Lung (tissue), 11 donors: ENCODE measurements at regions not wholly inside any gene's neighbourhood (a gene's known extent, or its start where the extent isn't known, plus 50 kb on each side); places are given as distances from the start of the nearest gene placed in this dataset.
"Not testable (repeated sequence)": the region's sequence is repeated elsewhere in the genome, so short reads cannot be mapped to it uniquely, and the experiment has no call there.

Experiments used
- ATAC-seq: fragments of 200-7000 bp; cut with Tn5 transposase; one replicate; pipeline ENCODE4 v1.9.1; 2020; ENCODE audit warnings: moderate number of reproducible peaks; ENCODE audit not compliant: insufficient read depth, low FRiP score
- DNase-seq, 3 donors: peaks; one replicate each; pipeline ENCODE4 v3.0.0-alpha.2; 2013 to 2017
- H3K27ac ChIP-seq, 2 donors: one replicate each; pipeline ENCODE4 v1.5.1; 2013; ENCODE audit warnings: mild to moderate bottlenecking in 2 of 2, moderate library complexity in 2 of 2, control low read depth in 1 of 2, inconsistent platforms in 1 of 2, low read depth in 1 of 2, low read length in 1 of 2
- H3K27me3 ChIP-seq, 3 donors: one replicate each; pipeline ENCODE4 v1.5.1; 2013; ENCODE audit warnings: low read length in 2 of 3; ENCODE audit not compliant: control insufficient read depth in 3 of 3, insufficient read depth in 3 of 3
- H3K36me3 ChIP-seq, 4 donors: one replicate each; pipeline ENCODE4 v1.5.1; 2013; ENCODE audit warnings: low read length in 4 of 4, mild to moderate bottlenecking in 1 of 4, moderate library complexity in 1 of 4; ENCODE audit not compliant: control insufficient read depth in 4 of 4, insufficient read depth in 4 of 4
- H3K4me1 ChIP-seq, 5 donors: one replicate each; pipeline ENCODE4 v1.5.1; 2013; ENCODE audit warnings: low read length in 5 of 5, mild to moderate bottlenecking in 2 of 5, moderate library complexity in 1 of 5; ENCODE audit not compliant: control insufficient read depth in 5 of 5, insufficient read depth in 5 of 5
- H3K4me3 ChIP-seq: one replicate; pipeline ENCODE4 v1.5.1; 2013; ENCODE audit warnings: mild to moderate bottlenecking, control low read depth, moderate library complexity
- H3K9ac ChIP-seq, 2 donors: one replicate each; pipeline ENCODE4 v1.5.1; 2013; ENCODE audit warnings: low read length in 2 of 2, control low read depth in 1 of 2; ENCODE audit not compliant: insufficient read depth in 1 of 2
- H3K9me3 ChIP-seq, 4 donors: one replicate each; pipeline ENCODE4 v1.5.1; 2013; ENCODE audit warnings: low read length in 3 of 4, mild to moderate bottlenecking in 1 of 4, moderate library complexity in 1 of 4; ENCODE audit not compliant: control insufficient read depth in 4 of 4, insufficient read depth in 3 of 4
- CTCF ChIP-seq: IDR thresholded peaks from 2 replicates; pipeline ENCODE4 v1.5.1; 2012; ENCODE audit warnings: mild to moderate bottlenecking; ENCODE audit errors: control extremely low read depth, extremely low read depth
- WGBS, 2 donors: extraction: QIAGEN DNeasy Blood & Tissue Kit; methylation state at CpG; one replicate each; pipeline ENCODE4 v1.1.7; 2013; 5-methylcytosine and 5-hydroxymethylcytosine counted together
- donor health status: control.
- donor health status: control.
- donor health status: Bipolar disorder and iron deficiency.
- donor health status: healthy.
- donor health status: DM: yes; HTN: yes; CAD: no.

GRCh38 chr22:49657275-49657973 lies 170.2 kb downstream of the BRD1 start:
- Histone ChIP-seq H3K9me3 (peaks cover 0 to 2% (median 0%) of the 10 kb centered on the region in 4 donors), H3K27me3 (peaks cover 0 to 7% (median 2%) of the 10 kb centered on the region in 3 donors), H3K36me3 (no peaks in the 10 kb centered on the region), H3K9ac (no peak overlapping the region), H3K4me1 (peaks cover 0 to 6% (median 0%) of the 10 kb centered on the region in 5 donors), H3K4me3 (peak overlapping the region; percentile 71), H3K27ac (peak overlapping the region; percentile 54 to 82)
- WGBS, 2 donors = 20 to 41% methylated on average over 24 of the region's 24 CpGs
- DNase-seq (peak; percentile 36 to 75 (median 62)), ATAC-seq (peak; percentile 70)
- no peak for TF ChIP-seq CTCF

GRCh38 chr22:49656883-49657274 lies 170.8 kb downstream of the BRD1 start:
- not testable (repeated sequence) for H3K9me3 ChIP-seq, H3K27ac ChIP-seq, H3K36me3 ChIP-seq, H3K9ac ChIP-seq, DNase-seq, H3K4me1 ChIP-seq, ATAC-seq, H3K27me3 ChIP-seq
- 25 to 45% methylated on average over 19 of the region's 19 CpGs for WGBS, 2 donors
- peak overlapping the region; percentile 71 for H3K4me3 ChIP-seq

- H3K9ac ChIP-seq = no peak overlapping the region
- peak overlapping the region; percentile 71 for H3K4me3 ChIP-seq
- H3K27me3 ChIP-seq = peaks cover 0 to 7% (median 5%) of the 10 kb centered on the region in 3 donors
- H3K4me1 ChIP-seq = peaks cover 0 to 6% (median 0%) of the 10 kb centered on the region in 5 donors
- no peak for DNase-seq
- TF ChIP-seq CTCF = no peak
- no peak for ATAC-seq
- WGBS, 2 donors = 59 to 67% methylated on average over 23 to 25 of the region's 25 CpGs
- H3K36me3 ChIP-seq = no peaks in the 10 kb centered on the region
- peak overlapping the region in 1 of 2 donors; percentile 76 for H3K27ac ChIP-seq
- peaks cover 0 to 2% (median 0%) of the 10 kb centered on the region in 4 donors for H3K9me3 ChIP-seq
Measured at GRCh38 chr22:49656291-49656851, 171.3 kb downstream of the BRD1 start.

GRCh38 chr22:49655168-49655812 lies 172.4 kb downstream of the BRD1 start:
- Histone ChIP-seq H3K4me1 (peaks cover 0 to 6% (median 0%) of the 10 kb centered on the region in 5 donors), H3K9ac (no peak overlapping the region), H3K27ac (peak overlapping the region in 1 of 2 donors; percentile 24), H3K9me3 (peaks cover 0 to 2% (median 0%) of the 10 kb centered on the region in 4 donors), H3K27me3 (peaks cover 0 to 9% (median 5%) of the 10 kb centered on the region in 3 donors), H3K36me3 (no peaks in the 10 kb centered on the region), H3K4me3 (peak overlapping the region; percentile 32)
- ATAC-seq (no peak), DNase-seq (no peak)
- 57 to 70% methylated on average over 29 of the region's 29 CpGs for WGBS, 2 donors
- no peak for TF ChIP-seq CTCF
